GM23338 (cell line): ENCODE measurements at regions not wholly inside any gene's neighbourhood (a gene's known extent, or its start where the extent isn't known, plus 50 kb on each side); places are given as distances from the start of the nearest gene placed in this dataset.

Experiments used
- ATAC-seq: fragments of 200-7000 bp; cut with Tn5 transposase; 3 replicates; pipeline ENCODE4 v1.9.1; 2020
- DNase-seq: peaks from one replicate; pipeline ENCODE4 v3.0.0-alpha.2; 2015; ENCODE audit warnings: low spot score
- H2AFZ ChIP-seq: fragments of 200-600 bp; sonication (generic); 2 replicates; pipeline ENCODE4 v1.8.0; 2016; ENCODE audit warnings: antibody characterized with exemption, mild to moderate bottlenecking, moderate library complexity
- H3F3A ChIP-seq: fragments of 200-600 bp; sonication (generic); replicated peaks from 2 replicates; pipeline ENCODE4 v1.8.0; 2017; ENCODE audit warnings: antibody characterized with exemption, mixed run types, low read depth
- H3K27ac ChIP-seq: fragments of 200-600 bp; sonication (generic); 2 replicates; pipeline ENCODE4 v1.6.1; 2016; ENCODE audit warnings: low read depth
- H3K27me3 ChIP-seq: fragments of 200-600 bp; sonication (generic); 2 replicates; pipeline ENCODE4 v1.8.0; 2016; ENCODE audit warnings: mild to moderate bottlenecking, mixed run types, moderate library complexity; ENCODE audit not compliant: insufficient read depth
- H3K36me3 ChIP-seq: fragments of 200-600 bp; sonication (generic); 2 replicates; pipeline ENCODE4 v1.8.0; 2016; ENCODE audit warnings: mild to moderate bottlenecking; ENCODE audit not compliant: insufficient read depth
- H3K4me1 ChIP-seq: fragments of 200-600 bp; sonication (generic); 2 replicates; pipeline ENCODE4 v1.8.0; 2016; ENCODE audit warnings: mild to moderate bottlenecking, moderate library complexity; ENCODE audit not compliant: insufficient read depth
- H3K4me2 ChIP-seq: fragments of 200-600 bp; sonication (generic); 2 replicates; pipeline ENCODE4 v1.7.1; 2017; ENCODE audit warnings: mixed run types
- H3K4me3 ChIP-seq: fragments of 200-600 bp; sonication (generic); 2 replicates; pipeline ENCODE4 v1.6.1; 2016; ENCODE audit warnings: mixed run types
- H3K79me2 ChIP-seq: fragments of 200-600 bp; sonication (generic); replicated peaks from 2 replicates; pipeline ENCODE4 v1.8.0; 2017; ENCODE audit warnings: mild to moderate bottlenecking; ENCODE audit not compliant: insufficient read depth
- H3K9me2 ChIP-seq: fragments of 200-600 bp; sonication (generic); 2 replicates; pipeline ENCODE4 v1.8.0; 2017; ENCODE audit not compliant: insufficient read depth
- H4K20me1 ChIP-seq: fragments of 200-600 bp; sonication (generic); replicated peaks from 2 replicates; pipeline ENCODE4 v1.8.0; 2017; ENCODE audit warnings: mild to moderate bottlenecking; ENCODE audit not compliant: insufficient read depth
- H3K27ac Mint-ChIP-seq: 2 replicates; pipeline ENCODE4 v1.8.0; 2020; ENCODE audit warnings: inconsistent platforms, mild to moderate bottlenecking, moderate library complexity, mixed read lengths
- H3K27me3 Mint-ChIP-seq: 3 replicates; pipeline ENCODE4 v1.8.0; 2022; ENCODE audit warnings: low read depth, mild to moderate bottlenecking, moderate library complexity, mixed read lengths, inconsistent platforms; ENCODE audit not compliant: insufficient read depth, poor library complexity
- H3K36me3 Mint-ChIP-seq: 3 replicates; pipeline ENCODE4 v1.8.0; 2021; ENCODE audit warnings: low read depth, mild to moderate bottlenecking, inconsistent platforms, moderate library complexity, mixed read lengths
- H3K4me1 Mint-ChIP-seq: 3 replicates; pipeline ENCODE4 v1.8.0; 2020; ENCODE audit warnings: mild to moderate bottlenecking, inconsistent platforms, mixed read lengths
- H3K4me3 Mint-ChIP-seq: 3 replicates; pipeline ENCODE4 v1.8.0; 2021; ENCODE audit warnings: moderate library complexity, mild to moderate bottlenecking, inconsistent platforms, mixed read lengths
- H3K9me3 Mint-ChIP-seq: 3 replicates; pipeline ENCODE4 v1.8.0; 2020; ENCODE audit warnings: moderate library complexity, mild to moderate bottlenecking, inconsistent platforms, mixed read lengths
- CREB1 ChIP-seq: fragments of 250-450 bp; sonication (Bioruptor Pico); IDR thresholded peaks from 2 replicates; pipeline ENCODE4 v1.5.0; 2020; ENCODE audit warnings: low read depth, mild to moderate bottlenecking, moderate library complexity
- EZH2 ChIP-seq: fragments of 200-600 bp; sonication (generic); IDR thresholded peaks from one replicate; pipeline ENCODE4 v1.8.0; 2017; ENCODE audit warnings: antibody characterized with exemption, mild to moderate bottlenecking, low read depth; ENCODE audit not compliant: unreplicated experiment
- JUNB ChIP-seq: IDR thresholded peaks from one replicate; pipeline ENCODE4 v1.6.1; 2016; ENCODE audit warnings: antibody characterized with exemption; ENCODE audit not compliant: unreplicated experiment
- NANOG ChIP-seq: IDR thresholded peaks from 2 replicates; pipeline ENCODE4 v1.6.1; 2016; ENCODE audit warnings: antibody characterized with exemption, borderline replicate concordance
- POLR2AphosphoS5 ChIP-seq: IDR thresholded peaks from 2 replicates; pipeline ENCODE4 v1.6.1; 2016; ENCODE audit warnings: antibody characterized with exemption, low read depth
- STAT1 ChIP-seq: IDR thresholded peaks from one replicate; pipeline ENCODE4 v1.6.1; 2016; ENCODE audit warnings: antibody characterized with exemption; ENCODE audit not compliant: unreplicated experiment
- ZNF114 ChIP-seq: fragments of 250-450 bp; sonication (Bioruptor Pico); IDR thresholded peaks from 2 replicates; pipeline ENCODE4 v1.5.0; 2020; ENCODE audit warnings: mild to moderate bottlenecking, moderate library complexity
- ZNF331 ChIP-seq: fragments of 250-450 bp; sonication (Bioruptor Pico); IDR thresholded peaks from 2 replicates; pipeline ENCODE4 v1.5.0; 2020; ENCODE audit warnings: low read depth, mild to moderate bottlenecking, moderate library complexity
- ZNF462 ChIP-seq: fragments of 250-450 bp; sonication (Bioruptor Pico); IDR thresholded peaks from 2 replicates; pipeline ENCODE4 v1.5.0; 2020; ENCODE audit warnings: mild to moderate bottlenecking, moderate library complexity
- TF ChIP-seq, protein P1 (sequence below): IDR thresholded peaks from one replicate; pipeline ENCODE4 v1.6.1; 2018; ENCODE audit warnings: antibody characterized with exemption; ENCODE audit not compliant: unreplicated experiment

DNA sequence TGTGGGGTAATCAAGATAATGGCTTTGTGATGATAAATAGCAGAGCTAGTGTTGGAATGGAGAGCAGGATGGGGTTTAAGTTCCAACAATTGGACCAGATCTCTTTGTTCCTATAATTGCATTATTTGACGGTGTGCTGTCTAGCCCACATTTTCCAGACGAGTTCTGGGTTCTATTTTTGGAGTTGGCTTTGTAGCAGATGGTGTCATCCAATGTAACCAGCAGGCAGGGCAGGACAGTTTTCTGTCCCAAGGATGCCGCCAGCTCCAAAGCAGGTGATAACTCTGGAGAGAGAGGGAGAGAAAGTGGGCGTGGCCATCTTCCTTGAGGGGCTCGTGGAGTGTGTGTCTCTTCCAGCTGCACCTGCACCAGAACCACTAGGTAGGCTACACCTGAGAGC, 251.3 kb downstream of the KIF4B start (continued):
- no peak for TF ChIP-seq POLR2AphosphoS5
- TF ChIP-seq ZNF114 (CRISPR knock-in tag) = no peak
- no peak for TF ChIP-seq EZH2
- TF ChIP-seq, protein P1, sequence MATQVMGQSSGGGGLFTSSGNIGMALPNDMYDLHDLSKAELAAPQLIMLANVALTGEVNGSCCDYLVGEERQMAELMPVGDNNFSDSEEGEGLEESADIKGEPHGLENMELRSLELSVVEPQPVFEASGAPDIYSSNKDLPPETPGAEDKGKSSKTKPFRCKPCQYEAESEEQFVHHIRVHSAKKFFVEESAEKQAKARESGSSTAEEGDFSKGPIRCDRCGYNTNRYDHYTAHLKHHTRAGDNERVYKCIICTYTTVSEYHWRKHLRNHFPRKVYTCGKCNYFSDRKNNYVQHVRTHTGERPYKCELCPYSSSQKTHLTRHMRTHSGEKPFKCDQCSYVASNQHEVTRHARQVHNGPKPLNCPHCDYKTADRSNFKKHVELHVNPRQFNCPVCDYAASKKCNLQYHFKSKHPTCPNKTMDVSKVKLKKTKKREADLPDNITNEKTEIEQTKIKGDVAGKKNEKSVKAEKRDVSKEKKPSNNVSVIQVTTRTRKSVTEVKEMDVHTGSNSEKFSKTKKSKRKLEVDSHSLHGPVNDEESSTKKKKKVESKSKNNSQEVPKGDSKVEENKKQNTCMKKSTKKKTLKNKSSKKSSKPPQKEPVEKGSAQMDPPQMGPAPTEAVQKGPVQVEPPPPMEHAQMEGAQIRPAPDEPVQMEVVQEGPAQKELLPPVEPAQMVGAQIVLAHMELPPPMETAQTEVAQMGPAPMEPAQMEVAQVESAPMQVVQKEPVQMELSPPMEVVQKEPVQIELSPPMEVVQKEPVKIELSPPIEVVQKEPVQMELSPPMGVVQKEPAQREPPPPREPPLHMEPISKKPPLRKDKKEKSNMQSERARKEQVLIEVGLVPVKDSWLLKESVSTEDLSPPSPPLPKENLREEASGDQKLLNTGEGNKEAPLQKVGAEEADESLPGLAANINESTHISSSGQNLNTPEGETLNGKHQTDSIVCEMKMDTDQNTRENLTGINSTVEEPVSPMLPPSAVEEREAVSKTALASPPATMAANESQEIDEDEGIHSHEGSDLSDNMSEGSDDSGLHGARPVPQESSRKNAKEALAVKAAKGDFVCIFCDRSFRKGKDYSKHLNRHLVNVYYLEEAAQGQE = no peak

DNA sequence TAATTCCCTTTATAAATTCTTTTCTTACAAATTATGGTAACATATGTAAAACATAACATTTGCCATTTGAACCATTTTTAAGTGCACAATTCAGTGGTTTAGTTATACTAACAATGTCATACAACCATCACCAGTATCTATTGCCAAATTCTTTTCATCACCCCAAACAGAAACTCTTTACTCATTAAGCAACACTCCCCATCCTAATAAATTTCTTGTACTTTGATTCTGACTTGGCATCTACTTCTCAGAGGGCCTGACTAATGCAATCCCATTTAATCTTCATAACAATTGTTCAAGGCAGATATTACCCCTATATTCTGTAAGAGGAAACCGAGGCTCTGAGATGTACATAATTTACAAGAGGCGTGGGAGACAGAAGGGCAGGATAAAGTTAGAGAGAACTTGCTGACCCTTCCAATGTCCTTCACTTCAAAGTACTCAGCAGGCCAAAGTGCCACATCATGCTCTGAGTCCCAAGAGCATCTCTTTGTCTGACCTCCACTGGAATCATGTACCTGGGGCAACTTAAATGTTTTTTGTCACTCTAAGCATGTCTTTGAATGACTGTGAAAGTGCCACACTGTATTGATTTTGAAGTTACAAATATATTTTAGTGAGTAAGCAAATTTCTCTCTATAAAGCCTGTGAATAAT, 255.3 kb downstream of the KIF4B start:
- Histone ChIP-seq H3K4me3 (no peak overlapping the region), H3F3A (no peaks in the 10 kb centered on the region), H3K79me2 (no peaks in the 10 kb centered on the region), H3K4me1 (no peaks in the 10 kb centered on the region), H3K27me3 (no peaks in the 10 kb centered on the region), H2AFZ (no peak overlapping the region), H3K36me3 (no peaks in the 10 kb centered on the region), H3K4me2 (no peak overlapping the region), H3K9me2 (no peaks in the 10 kb centered on the region), H3K27ac (no peak overlapping the region), H4K20me1 (no peaks in the 10 kb centered on the region)
- Mint-ChIP-seq H3K36me3 (no peaks in the 10 kb centered on the region), H3K27me3 (peaks cover 3% of the 10 kb centered on the region), H3K4me1 (peaks cover 7% of the 10 kb centered on the region; the same call in 2 of the 3 replicates), H3K27ac (no peak overlapping the region), H3K4me3 (no peak overlapping the region), H3K9me3 (no peaks in the 10 kb centered on the region)
- ATAC-seq (no peak), DNase-seq (no peak)
- TF ChIP-seq STAT1 = no peak
- no peak for TF ChIP-seq CREB1
- TF ChIP-seq POLR2AphosphoS5 = no peak
- no peak for TF ChIP-seq ZNF331 (CRISPR knock-in tag)
- no peak for TF ChIP-seq NANOG
- no peak for TF ChIP-seq ZNF114 (CRISPR knock-in tag)
- TF ChIP-seq EZH2 = no peak

DNA sequence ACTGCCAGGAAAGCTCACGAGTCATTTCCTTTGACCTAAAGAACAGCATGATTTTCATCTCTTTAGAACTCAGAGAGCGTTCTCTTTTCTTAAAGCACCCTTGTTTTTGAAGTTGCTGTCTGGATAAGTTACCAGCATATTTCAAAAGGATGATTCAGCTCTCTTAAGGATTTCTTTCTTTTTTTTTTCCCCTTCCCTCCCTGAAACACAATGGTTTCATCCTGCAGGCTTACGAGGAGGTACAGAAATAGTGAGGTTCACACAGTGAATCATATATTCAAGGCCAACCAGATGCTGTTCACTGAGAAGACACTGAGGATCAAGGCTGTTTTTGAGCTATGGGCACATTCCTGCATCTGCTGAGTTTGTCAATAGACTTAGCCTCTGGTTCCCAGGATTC, 257.2 kb downstream of the KIF4B start:
- Histone ChIP-seq H3K27ac (no peak overlapping the region), H3K4me2 (no peak overlapping the region), H3K4me3 (no peak overlapping the region), H3K27me3 (no peaks in the 10 kb centered on the region), H2AFZ (no peak overlapping the region), H3K79me2 (no peaks in the 10 kb centered on the region), H4K20me1 (no peaks in the 10 kb centered on the region), H3F3A (no peaks in the 10 kb centered on the region), H3K4me1 (peaks cover 10% of the 10 kb centered on the region), H3K36me3 (no peaks in the 10 kb centered on the region), H3K9me2 (0 out of 2 replicates have a peak, but pooled peaks cover 7% of the 10 kb centered on the region)
- no peak for ATAC-seq
- Mint-ChIP-seq H3K27ac (no peak overlapping the region), H3K4me1 (peaks cover 17% of the 10 kb centered on the region), H3K9me3 (no peaks in the 10 kb centered on the region), H3K4me3 (no peak overlapping the region), H3K27me3 (peaks cover 3% of the 10 kb centered on the region), H3K36me3 (no peaks in the 10 kb centered on the region)
- no peak for DNase-seq
- TF ChIP-seq ZNF462 (0 out of 2 replicates have a peak, but pooled peaks have one; percentile 28), CREB1 (no peak), ZNF114 (CRISPR knock-in tag) (no peak), JUNB (no peak)
